Ammon's horn (tissue), 1 donor: ENCODE measurements at regions not wholly inside any gene's neighbourhood (a gene's known extent, or its start where the extent isn't known, plus 50 kb on each side); places are given as distances from the start of the nearest gene placed in this dataset.
"Not testable (repeated sequence)": the region's sequence is repeated elsewhere in the genome, so short reads cannot be mapped to it uniquely, and the experiment has no call there.

ENCODE experiments used
- DNase-seq: peaks from one replicate; pipeline ENCODE4 v3.0.0-alpha.2; 2016; ENCODE audit warnings: low spot score

- not testable (repeated sequence) for DNase-seq
These were observed 94.8 kb upstream of the BNIP2 start for GRCh38 chr15:59783774-59784520.

GRCh38 chr15:59779110-59779509, 90.0 kb upstream of the BNIP2 start:
- no peak for DNase-seq

GRCh38 chr15:59764775-59765174, 75.7 kb upstream of the BNIP2 start:
- no peak for DNase-seq

- DNase-seq, result no peak
These were observed 73.4 kb upstream of the BNIP2 start for GRCh38 chr15:59762558-59762957.

GRCh38 chr15:59760256-59760655, 71.1 kb upstream of the BNIP2 start:
- not testable (repeated sequence) for DNase-seq

GRCh38 chr15:59751552-59752413, 62.7 kb upstream of the BNIP2 start:
- DNase-seq, result peak; percentile 24

GRCh38 chr15:59746777-59747176, 57.7 kb upstream of the BNIP2 start:
- DNase-seq, result no peak

- peak; percentile 24 for DNase-seq
These were observed 52.3 kb upstream of the BNIP2 start for GRCh38 chr15:59741274-59741906.

- DNase-seq, result no peak
These were observed 50.6 kb upstream of the BNIP2 start for GRCh38 chr15:59739557-59740186.
